K562 (cell line): ENCODE measurements at regions not wholly inside any gene's neighbourhood (a gene's known extent, or its start where the extent isn't known, plus 50 kb on each side); places are given as distances from the start of the nearest gene placed in this dataset.

Source experiments
- CHD4 ChIP-seq: fragments of 200-600 bp; sonication (generic); IDR thresholded peaks from 3 replicates; pipeline ENCODE4 v1.6.1; 2012; ENCODE audit warnings: low read depth, mild to moderate bottlenecking, mixed read lengths, low read length, inconsistent platforms; ENCODE audit not compliant: insufficient read depth, insufficient replicate concordance, poor library complexity, severe bottlenecking
- GABPB1 ChIP-seq: sonication (generic); formaldehyde crosslinking; IDR thresholded peaks from 2 replicates; pipeline ENCODE4 v1.8.0; 2022; ENCODE audit warnings: mild to moderate bottlenecking, missing genetic modification reagents
- HIVEP1 ChIP-seq: fragments of 250-450 bp; sonication (Bioruptor Pico); IDR thresholded peaks from 2 replicates; pipeline ENCODE4 v1.4.0; 2020; ENCODE audit warnings: mild to moderate bottlenecking
- LEF1 ChIP-seq: fragments of 450-650 bp; IDR thresholded peaks from 2 replicates; pipeline ENCODE4 v1.6.1; 2016; ENCODE audit warnings: mild to moderate bottlenecking
- MEF2A ChIP-seq: IDR thresholded peaks from 2 replicates; pipeline ENCODE4 v1.6.1; 2011; ENCODE audit warnings: low read depth, mild to moderate bottlenecking, low read length, moderate library complexity; ENCODE audit not compliant: control insufficient read depth
- MYNN ChIP-seq, 2 experiments: sonication (generic); formaldehyde crosslinking in 1 of 2; IDR thresholded peaks; 2 replicates each; pipeline versions ENCODE4 v1.5.0 to v1.6.1; 2016 to 2020; ENCODE audit warnings: antibody characterized with exemption in 1 of 2, missing genetic modification reagents in 1 of 2
- PHB ChIP-seq: fragments of 250-450 bp; sonication (Bioruptor Pico); IDR thresholded peaks from 2 replicates; pipeline ENCODE4 v1.5.0; 2021
- TFAP4 ChIP-seq: sonication (generic); formaldehyde crosslinking; IDR thresholded peaks from 2 replicates; pipeline ENCODE4 v1.8.0; 2022; ENCODE audit warnings: missing genetic modification reagents, mild to moderate bottlenecking, moderate library complexity, borderline replicate concordance
- THRAP3 ChIP-seq: fragments of 450-650 bp; IDR thresholded peaks from 2 replicates; pipeline ENCODE4 v1.6.1; 2016; ENCODE audit warnings: mild to moderate bottlenecking, inconsistent platforms, borderline replicate concordance
- TRIM24 ChIP-seq, 2 experiments: fragments of 450-650 bp; IDR thresholded peaks; 2 replicates each; pipeline ENCODE4 v1.6.1; 2016
- ZNF175 ChIP-seq: fragments of 200-800 bp; sonication (Bioruptor generic); IDR thresholded peaks from 2 replicates; pipeline ENCODE4 v1.6.1; 2016; ENCODE audit warnings: low read depth, mild to moderate bottlenecking, missing genetic modification characterization, missing compliant biosample characterization
- ZNF212 ChIP-seq: fragments of 450-650 bp; formaldehyde crosslinking; IDR thresholded peaks from 2 replicates; pipeline ENCODE4 v1.4.0; 2020; ENCODE audit warnings: mild to moderate bottlenecking
- ZNF239 ChIP-seq: fragments of 250-450 bp; sonication (Bioruptor Pico); IDR thresholded peaks from 2 replicates; pipeline ENCODE4 v1.4.0; 2020; ENCODE audit warnings: mild to moderate bottlenecking
- ZNF324 ChIP-seq: fragments of 250-450 bp; sonication (Bioruptor Pico); IDR thresholded peaks from 2 replicates; pipeline ENCODE4 v1.4.0; 2020; ENCODE audit warnings: mild to moderate bottlenecking
- ZNF764 ChIP-seq: fragments of 250-450 bp; sonication (Bioruptor Pico); IDR thresholded peaks from 2 replicates; pipeline ENCODE4 v1.4.0; 2020; ENCODE audit warnings: low read depth, mild to moderate bottlenecking, moderate library complexity
- TF ChIP-seq, protein P1 (sequence below): sonication (generic); formaldehyde crosslinking; IDR thresholded peaks from 2 replicates; pipeline ENCODE4 v1.8.1; 2023; ENCODE audit warnings: missing genetic modification reagents, mild to moderate bottlenecking, borderline replicate concordance
- TF ChIP-seq, protein P2 (sequence below): conservative IDR thresholded peaks from 2 replicates; pipeline ENCODE4 v1.6.1; 2011; ENCODE audit warnings: low read depth, mild to moderate bottlenecking, low read length; ENCODE audit not compliant: control insufficient read depth
- TF ChIP-seq, protein P3 (sequence below): fragments of 250-450 bp; sonication (Bioruptor Pico); IDR thresholded peaks from 2 replicates; pipeline ENCODE4 v1.6.1; 2021; ENCODE audit warnings: mild to moderate bottlenecking
- TF ChIP-seq, protein P4 (sequence below): sonication (generic); formaldehyde crosslinking; IDR thresholded peaks from 2 replicates; pipeline ENCODE4 v1.8.1; 2023; ENCODE audit warnings: mild to moderate bottlenecking, missing genetic modification reagents

DNA sequence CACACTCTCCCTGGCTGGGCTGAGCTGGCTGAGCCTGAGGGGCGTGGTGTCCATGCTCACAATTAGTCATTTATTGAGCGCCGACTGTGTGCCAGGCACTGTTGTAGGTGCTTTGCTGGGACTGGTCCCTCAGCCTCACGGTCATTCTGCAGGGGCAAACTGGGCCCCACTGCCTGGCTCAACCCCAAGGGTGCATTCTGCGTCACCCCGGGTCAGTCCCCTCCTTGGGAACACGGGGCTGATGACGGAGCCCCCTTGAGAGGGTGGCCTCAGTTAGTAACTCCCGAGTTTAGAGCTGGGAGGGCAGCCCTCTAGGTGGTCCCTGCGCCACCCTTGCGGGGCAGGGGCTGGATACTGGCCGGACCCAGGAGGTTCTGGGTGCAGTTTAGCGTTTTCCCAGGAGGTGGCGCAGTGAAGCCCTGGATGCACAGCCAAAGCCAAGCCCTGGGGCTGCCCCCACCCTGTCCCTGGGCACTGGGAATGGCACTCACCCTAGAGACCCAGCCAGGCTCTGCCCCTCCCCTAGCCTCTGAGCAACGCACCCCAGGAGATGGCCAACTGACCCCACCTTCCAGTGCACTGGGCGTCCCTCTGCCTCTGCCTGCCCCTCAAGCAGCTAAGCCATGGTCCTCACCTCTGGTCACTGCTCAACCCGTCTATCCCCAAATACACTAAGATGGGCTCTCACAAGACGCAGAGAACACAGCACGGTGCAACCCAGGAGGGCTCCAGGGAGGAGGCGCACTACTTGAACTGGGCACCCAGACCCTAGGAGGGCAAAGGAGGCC is 243.2 kb upstream of the GSE1 start (continued):
- TF ChIP-seq, protein P1, sequence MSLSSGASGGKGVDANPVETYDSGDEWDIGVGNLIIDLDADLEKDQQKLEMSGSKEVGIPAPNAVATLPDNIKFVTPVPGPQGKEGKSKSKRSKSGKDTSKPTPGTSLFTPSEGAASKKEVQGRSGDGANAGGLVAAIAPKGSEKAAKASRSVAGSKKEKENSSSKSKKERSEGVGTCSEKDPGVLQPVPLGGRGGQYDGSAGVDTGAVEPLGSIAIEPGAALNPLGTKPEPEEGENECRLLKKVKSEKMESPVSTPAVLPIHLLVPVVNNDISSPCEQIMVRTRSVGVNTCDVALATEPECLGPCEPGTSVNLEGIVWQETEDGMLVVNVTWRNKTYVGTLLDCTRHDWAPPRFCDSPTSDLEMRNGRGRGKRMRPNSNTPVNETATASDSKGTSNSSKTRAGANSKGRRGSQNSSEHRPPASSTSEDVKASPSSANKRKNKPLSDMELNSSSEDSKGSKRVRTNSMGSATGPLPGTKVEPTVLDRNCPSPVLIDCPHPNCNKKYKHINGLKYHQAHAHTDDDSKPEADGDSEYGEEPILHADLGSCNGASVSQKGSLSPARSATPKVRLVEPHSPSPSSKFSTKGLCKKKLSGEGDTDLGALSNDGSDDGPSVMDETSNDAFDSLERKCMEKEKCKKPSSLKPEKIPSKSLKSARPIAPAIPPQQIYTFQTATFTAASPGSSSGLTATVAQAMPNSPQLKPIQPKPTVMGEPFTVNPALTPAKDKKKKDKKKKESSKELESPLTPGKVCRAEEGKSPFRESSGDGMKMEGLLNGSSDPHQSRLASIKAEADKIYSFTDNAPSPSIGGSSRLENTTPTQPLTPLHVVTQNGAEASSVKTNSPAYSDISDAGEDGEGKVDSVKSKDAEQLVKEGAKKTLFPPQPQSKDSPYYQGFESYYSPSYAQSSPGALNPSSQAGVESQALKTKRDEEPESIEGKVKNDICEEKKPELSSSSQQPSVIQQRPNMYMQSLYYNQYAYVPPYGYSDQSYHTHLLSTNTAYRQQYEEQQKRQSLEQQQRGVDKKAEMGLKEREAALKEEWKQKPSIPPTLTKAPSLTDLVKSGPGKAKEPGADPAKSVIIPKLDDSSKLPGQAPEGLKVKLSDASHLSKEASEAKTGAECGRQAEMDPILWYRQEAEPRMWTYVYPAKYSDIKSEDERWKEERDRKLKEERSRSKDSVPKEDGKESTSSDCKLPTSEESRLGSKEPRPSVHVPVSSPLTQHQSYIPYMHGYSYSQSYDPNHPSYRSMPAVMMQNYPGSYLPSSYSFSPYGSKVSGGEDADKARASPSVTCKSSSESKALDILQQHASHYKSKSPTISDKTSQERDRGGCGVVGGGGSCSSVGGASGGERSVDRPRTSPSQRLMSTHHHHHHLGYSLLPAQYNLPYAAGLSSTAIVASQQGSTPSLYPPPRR (CRISPR knock-in tag) = no peak
- no peak for TF ChIP-seq THRAP3
- no peak for TF ChIP-seq PHB (CRISPR knock-in tag)
- no peak for TF ChIP-seq ZNF212 (CRISPR knock-in tag)
- TF ChIP-seq, protein P2, sequence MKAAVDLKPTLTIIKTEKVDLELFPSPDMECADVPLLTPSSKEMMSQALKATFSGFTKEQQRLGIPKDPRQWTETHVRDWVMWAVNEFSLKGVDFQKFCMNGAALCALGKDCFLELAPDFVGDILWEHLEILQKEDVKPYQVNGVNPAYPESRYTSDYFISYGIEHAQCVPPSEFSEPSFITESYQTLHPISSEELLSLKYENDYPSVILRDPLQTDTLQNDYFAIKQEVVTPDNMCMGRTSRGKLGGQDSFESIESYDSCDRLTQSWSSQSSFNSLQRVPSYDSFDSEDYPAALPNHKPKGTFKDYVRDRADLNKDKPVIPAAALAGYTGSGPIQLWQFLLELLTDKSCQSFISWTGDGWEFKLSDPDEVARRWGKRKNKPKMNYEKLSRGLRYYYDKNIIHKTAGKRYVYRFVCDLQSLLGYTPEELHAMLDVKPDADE = no peak
- no peak for TF ChIP-seq MEF2A
- TF ChIP-seq HIVEP1 (CRISPR knock-in tag) = no peak
- TF ChIP-seq, protein P3, sequence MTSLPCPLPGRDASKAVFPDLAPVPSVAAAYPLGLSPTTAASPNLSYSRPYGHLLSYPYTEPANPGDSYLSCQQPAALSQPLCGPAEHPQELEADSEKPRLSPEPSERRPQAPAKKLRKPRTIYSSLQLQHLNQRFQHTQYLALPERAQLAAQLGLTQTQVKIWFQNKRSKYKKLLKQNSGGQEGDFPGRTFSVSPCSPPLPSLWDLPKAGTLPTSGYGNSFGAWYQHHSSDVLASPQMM (CRISPR knock-in tag) = no peak
- TF ChIP-seq TFAP4 = peak; percentile 53; the same call in 1 of the 2 replicates
- TF ChIP-seq MYNN (IDR thresholded peaks at IDR 0.05) = peak; percentile 89
- TF ChIP-seq MYNN (CRISPR knock-in tag; IDR thresholded peaks at IDR 0.05) = no peak
- TF ChIP-seq CHD4 = peak; percentile 19
- TF ChIP-seq, protein P4, sequence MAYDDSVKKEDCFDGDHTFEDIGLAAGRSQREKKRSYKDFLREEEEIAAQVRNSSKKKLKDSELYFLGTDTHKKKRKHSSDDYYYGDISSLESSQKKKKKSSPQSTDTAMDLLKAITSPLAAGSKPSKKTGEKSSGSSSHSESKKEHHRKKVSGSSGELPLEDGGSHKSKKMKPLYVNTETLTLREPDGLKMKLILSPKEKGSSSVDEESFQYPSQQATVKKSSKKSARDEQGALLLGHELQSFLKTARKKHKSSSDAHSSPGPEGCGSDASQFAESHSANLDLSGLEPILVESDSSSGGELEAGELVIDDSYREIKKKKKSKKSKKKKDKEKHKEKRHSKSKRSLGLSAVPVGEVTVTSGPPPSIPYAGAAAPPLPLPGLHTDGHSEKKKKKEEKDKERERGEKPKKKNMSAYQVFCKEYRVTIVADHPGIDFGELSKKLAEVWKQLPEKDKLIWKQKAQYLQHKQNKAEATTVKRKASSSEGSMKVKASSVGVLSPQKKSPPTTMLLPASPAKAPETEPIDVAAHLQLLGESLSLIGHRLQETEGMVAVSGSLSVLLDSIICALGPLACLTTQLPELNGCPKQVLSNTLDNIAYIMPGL (CRISPR knock-in tag) = no peak
- no peak for TF ChIP-seq ZNF764 (CRISPR knock-in tag)
- TF ChIP-seq TRIM24 (IDR thresholded peaks at IDR 0.05) = no peak
- 0 out of 2 replicates have a peak, but pooled peaks have one; percentile 30 for TF ChIP-seq GABPB1 (CRISPR knock-in tag)
- no peak for TF ChIP-seq LEF1
- no peak for TF ChIP-seq ZNF175 (CRISPR knock-in tag)
- 0 out of 2 replicates have a peak, but pooled peaks have one; percentile 12 for TF ChIP-seq ZNF324
- TF ChIP-seq ZNF239 (CRISPR knock-in tag) = no peak
